ENCODE measurements at regions not wholly inside any gene's neighbourhood (a gene's known extent, or its start where the extent isn't known, plus 50 kb on each side); places are given as distances from the start of the nearest gene placed in this dataset.

- TF ChIP-seq ARNT (IDR thresholded peaks at IDR 0.05): no peak
- TF ChIP-seq HDGF (IDR thresholded peaks at IDR 0.05; ENCODE audit: borderline replicate concordance): no peak
- no peak for TF ChIP-seq TARDBP (IDR thresholded peaks at IDR 0.05)
- no peak for TF ChIP-seq SUZ12 (IDR thresholded peaks at IDR 0.05)
- no peak for TF ChIP-seq FOXK2 (IDR thresholded peaks at IDR 0.05)
- no peak for TF ChIP-seq FOXM1 (IDR thresholded peaks at IDR 0.05; ENCODE audit: borderline replicate concordance)
- TF ChIP-seq PKNOX1 (IDR thresholded peaks at IDR 0.05): no peak
- TF ChIP-seq ZNF384 (IDR thresholded peaks at IDR 0.05): no peak
- no peak for TF ChIP-seq NFRKB (IDR thresholded peaks at IDR 0.05)
- no peak for TF ChIP-seq L3MBTL2 (conservative IDR thresholded peaks at IDR 0.05)
- no peak for TF ChIP-seq BHLHE40 (IDR thresholded peaks at IDR 0.05; ENCODE audit: borderline replicate concordance)
- no peak for TF ChIP-seq FOXA1 (IDR thresholded peaks at IDR 0.05)
Measured at GRCh38 chr20:8948442-8949020, 120.4 kb upstream of the PLCB4 start.

Data from HEK293T (cell line).